ENCODE measurements at regions not wholly inside any gene's neighbourhood (a gene's known extent, or its start where the extent isn't known, plus 50 kb on each side); places are given as distances from the start of the nearest gene placed in this dataset.
"Not testable (repeated sequence)": the region's sequence is repeated elsewhere in the genome, so short reads cannot be mapped to it uniquely, and the experiment has no call there.

DNA sequence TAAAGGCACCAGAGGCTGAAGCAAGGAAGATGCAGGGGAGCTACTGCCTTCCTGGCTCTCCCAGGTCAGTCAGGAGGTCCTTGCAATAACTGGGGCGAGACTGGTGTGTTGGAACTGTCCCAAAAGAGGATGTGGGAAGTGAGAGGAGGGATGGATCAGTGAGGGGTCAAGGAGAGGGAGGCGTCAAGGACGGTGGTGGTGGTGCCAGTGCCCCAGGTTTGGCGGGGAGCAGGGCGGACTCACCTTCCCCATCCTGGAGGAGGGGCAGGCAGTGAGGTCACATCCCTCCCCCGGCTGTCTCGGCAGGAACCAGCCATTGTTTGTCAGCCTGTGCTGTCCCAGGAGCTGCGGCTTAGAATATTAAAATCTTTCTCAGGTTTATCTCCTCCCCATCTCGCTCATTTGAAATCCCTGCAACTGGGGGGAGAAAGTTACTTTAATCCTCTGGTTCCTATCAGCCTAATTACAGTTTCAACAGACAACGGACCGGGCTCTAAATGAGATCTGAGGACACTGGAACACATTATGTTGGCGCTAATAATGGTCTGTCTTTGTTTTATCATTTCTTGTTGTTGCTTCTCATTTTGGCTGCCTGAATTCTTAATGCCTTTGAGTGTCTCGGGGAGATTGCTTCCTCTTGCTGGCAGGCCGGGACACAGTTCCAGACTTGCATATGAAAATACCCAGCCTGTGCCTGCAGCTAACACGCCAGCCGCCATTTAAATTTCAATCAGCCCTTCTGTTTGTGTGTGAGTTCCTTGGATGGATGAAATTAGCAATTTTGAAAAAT, 387.5 kb downstream of the RPS24 start:
- no peak for DNase-seq

DNA sequence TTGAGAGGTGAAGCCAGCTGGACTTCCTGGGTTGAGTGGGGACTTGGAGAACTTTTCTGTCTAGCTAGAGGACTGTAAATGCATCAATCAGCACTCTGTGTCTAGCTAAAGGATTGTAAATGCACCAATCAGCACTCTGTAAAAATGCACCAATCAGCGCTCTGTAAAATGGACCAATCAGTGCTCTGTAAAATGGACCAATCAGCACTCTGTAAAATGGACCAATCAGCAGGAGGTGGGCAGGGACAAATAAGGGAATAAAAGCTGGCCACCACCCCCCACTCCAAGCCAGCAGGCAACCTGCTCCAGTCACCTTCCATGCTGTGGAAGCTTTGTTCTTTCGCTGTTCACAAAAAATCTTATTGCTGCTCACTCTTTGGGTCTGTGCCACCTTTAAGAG, 390.4 kb downstream of the RPS24 start:
- not testable (repeated sequence) for DNase-seq

DNA sequence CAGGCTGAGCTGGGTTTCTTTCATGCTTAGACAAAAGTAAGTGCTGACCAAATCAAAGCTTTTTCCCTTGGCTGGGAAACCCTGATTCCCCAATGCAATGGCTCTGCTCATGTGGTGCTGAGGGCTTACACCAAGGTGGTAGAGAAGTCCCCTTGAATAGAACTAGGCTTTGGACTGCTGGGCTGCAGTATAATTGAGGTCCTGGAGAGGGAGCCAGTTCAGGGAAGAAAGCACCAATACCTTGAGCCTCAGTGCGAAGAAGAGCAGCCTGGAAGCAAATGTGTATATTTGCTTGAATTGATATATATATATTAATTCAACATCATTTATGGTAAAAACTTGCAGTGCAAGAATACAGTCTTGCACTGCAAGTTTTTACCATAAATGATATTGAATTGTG, 391.1 kb downstream of the RPS24 start:
- DNase-seq: no peak

DNA sequence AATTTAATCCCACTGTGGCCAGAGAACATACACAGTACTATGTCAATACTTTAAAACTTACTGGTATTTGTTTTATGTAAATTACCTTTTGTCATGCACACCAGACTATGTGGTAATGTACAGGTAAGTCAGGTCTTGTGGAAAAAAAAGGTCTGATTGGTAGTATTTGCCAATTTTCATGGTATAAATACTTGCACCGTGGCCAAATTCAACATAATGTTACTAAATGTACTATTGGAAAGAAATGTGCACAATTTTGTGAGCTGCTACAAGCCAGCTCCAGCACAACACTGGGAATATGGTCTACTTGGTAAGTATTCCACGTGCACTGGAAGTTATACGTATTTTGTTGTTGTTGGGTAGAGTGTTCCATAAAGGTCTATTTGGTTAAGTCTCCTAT, 392.5 kb downstream of the RPS24 start:
- DNase-seq: no peak

DNA sequence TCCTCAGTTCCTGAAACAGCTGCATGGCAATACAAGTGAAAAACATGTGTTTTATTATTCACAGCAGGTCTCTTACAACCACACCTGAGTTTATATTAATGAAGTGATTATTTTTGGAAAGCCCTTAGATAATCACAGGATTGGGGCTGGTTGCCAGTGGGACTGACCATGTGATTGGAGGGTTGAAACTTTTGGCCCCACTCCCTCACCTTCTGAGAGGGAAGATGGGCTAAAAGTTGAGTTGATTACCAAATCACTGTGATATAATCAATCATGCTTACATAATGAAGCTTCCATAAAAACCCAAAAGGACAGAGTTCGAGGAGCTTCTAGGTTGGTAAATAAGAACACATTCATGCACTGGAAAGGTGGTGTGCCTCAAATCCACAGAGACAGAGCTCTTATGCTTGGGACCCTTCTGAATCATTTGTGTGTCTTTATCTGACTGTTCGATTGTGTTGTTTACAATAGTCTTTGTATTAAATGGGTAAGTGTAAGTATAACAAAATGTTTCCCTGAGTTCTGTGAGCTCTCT, 393.9 kb downstream of the RPS24 start:
- DNase-seq: no peak

DNA sequence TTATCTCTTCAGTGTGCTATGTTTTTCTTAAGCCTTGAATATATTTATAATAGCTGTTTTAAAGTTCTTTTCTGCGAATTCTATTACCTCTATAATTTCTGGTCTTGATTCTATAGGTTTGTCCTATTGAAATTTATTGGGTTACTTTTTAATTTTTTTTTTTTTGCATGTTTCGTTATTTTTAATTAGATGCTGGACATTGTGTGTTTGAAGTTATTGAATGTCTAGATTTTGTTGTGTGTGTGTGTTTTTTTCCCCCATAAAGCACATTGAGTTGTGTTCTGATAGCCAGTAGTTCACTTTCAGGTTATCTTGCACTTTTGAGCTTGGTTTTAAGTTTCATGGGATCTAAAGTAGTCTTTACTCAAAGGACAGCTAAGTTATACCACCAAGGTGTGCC, 394.9 kb downstream of the RPS24 start:
- no peak for DNase-seq

DNA sequence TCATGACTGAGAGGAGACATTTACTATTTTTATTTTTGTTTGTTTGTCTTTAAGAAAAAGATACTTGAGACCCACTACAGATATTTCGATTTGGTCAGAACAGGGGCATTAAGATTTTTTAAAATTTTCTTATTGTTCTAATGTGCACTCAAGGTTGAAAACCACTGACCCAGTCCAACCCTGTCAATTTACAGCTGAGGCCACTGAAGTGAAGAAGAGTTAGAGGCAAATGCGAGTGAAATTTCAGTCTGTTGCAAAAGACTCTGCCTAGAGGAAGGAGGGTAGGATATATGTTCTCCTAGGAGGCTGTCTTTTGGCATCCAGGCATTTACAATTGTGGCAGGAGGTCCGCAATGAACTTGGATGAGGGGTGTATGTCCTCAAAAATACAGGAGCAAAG, 396.3 kb downstream of the RPS24 start:
- DNase-seq: no peak

DNA sequence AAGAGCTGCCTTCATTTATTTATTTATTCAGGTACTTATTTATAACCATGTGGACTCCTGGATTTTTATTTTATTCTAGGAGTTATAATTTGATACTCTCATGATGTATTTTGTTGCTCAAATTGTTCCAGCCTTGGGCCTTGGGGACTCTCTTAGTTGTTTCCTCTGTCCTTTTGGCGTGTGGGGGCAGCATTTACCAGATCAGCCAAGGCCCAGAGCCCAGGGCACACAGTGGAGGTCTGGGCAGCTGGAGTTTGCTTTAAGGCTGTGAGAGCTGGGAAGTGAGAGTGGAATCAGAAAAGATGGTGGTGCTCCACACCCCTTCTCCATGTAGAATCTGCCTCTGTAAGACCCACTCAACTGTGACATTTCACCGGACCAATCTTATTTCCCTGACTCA, 398.9 kb downstream of the RPS24 start:
- no peak for DNase-seq

DNA sequence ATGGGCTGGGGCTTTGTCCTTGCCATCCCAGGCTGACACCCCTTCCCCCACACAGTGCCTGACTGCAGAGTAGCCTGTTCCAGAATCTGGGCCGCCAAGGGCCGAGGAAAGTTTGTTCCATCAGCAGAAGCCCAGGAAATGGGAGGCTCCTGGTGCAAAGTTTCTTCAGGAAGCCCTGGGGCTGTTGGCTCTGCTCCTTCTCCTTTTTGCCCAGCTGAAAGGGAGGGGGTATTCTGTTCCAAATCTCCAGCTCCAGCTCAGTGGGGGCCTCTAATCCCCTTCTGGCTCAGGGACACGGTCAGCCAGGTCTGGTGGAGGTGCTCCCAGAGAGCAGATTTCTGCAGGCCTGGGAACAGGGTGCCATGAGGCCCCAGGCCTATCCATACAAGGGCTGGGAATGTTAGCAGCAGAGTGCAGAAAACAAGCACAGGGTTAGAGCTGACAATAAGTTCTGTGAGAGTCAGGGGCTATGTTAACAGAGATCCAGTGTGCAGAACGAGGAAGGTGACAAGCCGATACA, 399.5 kb downstream of the RPS24 start:
- no peak for DNase-seq

DNA sequence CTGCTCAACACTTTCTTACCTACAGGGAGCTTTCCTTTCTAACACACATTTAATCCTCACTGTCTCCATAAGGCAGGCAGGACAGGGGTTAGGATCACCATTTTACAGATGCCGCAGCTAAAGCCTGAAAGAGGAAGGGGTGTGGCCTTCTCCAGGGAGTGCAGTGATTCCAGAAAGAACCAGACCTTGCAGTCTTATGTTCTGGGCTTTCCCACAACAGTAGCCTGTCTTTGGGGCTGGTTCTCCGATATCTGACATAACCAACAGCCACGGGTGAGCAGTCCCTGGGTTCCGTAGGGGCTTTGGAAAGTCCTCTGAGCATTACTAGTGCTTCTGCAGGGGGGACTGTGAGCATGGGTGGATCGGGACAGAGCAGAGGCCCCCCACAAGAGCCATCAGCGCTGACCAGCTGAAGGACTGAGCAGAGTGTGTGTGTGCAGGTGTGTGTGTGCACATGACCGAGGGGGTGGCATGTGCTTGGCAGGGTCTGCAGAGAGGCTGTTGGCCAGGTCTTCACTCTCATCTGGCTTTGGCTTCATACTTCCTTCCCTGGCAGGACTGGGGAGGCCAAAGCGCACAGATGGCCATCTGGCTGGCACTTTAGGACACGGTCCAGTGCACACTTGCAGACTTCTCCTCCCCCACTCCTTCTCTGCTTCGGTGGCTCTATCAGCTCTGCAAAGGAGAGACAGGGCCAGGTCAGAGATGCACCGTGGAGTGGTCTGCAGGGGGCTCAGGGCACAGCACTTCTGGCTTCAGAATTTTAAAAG, 400.3 kb downstream of the RPS24 start:
- DNase-seq: no peak

DNA sequence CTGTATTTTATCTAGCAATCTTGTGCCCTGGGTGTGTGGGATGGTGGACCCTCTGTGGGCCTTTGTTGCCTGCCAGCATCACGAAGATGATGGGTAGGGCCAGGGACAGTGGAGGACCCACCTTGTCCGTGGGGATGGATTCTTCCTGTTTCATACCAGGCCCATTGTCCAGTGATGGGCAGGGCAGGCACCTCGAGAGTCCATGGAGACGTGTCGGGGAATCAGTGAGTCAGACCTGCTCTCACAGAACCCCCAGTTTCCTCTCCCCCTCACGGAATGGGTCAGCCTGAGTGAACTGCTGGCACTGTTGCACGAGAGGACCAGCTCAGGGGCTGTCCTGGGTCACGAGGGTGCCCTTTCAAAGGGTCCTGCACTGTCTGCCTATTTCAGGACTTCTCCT, 401.2 kb downstream of the RPS24 start:
- no peak for DNase-seq

DNA sequence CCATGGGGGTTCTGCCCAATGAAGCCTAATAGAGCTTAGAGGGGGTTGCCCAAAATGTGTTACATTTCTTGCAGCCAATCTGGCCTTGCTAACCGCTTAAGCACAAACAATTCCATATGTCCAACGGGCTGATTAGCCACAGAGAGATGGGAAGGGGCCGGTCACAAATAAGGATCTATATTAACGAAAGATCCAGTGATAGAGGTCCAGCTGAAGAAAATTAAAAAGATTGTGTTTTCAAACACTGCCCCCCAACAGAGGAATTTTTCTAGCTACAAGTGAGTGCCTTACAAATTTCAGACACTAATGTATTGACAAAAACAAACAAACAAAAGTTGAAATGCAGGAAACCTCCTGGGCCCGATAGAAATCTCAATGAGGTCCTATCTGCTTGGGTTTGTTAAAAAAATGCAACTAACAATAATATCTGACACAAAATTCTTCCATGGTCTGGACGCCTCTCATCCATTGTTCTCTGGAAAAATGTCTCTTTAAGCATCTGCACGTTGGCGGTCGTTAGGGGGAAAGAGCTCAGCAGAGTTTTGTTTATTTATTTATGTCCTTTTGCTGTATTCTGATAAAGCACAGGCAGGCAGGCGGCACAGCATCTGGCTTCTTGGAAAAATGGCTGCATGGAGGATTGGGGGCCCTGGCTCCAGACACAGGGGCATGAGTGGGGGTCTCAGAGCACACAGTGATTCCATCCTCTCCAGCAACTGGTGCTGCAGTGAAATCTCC, 402.0 kb downstream of the RPS24 start:
- DNase-seq: no peak

DNA sequence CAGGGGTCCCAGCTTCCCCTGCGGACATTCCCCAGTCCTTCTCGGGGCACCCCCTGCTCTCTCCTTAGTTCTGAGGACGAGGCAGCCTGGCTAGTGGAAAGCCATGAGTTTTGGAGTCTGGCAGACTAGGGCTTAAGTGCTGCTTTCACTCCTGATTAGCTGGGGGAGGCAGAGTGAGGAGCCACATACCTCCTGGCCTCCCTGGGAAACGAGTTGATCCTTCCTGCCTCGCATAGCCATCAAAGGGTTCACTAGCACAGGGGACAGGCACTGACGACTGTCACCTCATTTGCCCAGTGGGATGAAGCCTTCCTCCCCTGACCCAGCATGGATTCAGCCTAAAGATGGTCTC, 402.5 kb downstream of the RPS24 start:
- DNase-seq: no peak

DNA sequence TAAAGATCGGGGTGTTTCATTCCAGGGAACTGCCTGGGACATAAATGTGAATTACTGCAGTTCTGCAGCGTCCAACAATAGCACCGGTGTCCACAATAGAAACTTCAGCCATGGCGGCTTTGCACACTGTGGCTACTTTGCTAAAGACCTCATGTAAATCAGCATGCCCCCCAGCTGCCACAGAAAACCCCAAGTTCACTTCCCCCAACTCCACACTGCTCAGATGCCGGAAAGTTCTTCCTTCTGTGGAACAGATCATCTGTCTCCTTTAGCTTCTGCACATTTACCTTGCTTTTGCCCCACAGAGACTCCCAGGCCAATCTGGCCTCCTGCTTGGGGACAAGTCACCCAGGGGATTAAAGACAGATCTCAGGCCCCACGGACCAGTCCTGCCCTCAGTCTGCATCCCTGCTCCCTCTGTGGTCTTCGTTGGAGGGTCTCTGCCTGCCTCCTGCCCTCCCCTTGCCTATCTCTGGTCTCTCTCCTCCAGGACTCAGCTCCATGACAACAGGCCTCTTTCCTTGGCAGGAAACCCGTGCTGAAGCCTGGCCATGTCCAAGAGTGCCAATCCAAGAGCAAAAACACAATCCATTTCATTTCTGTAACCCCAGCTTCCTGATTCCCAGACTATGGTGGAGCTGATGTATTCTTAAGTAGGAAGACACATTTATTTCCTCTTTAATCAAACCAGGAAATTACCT, 403.2 kb downstream of the RPS24 start:
- DNase-seq: no peak

DNA sequence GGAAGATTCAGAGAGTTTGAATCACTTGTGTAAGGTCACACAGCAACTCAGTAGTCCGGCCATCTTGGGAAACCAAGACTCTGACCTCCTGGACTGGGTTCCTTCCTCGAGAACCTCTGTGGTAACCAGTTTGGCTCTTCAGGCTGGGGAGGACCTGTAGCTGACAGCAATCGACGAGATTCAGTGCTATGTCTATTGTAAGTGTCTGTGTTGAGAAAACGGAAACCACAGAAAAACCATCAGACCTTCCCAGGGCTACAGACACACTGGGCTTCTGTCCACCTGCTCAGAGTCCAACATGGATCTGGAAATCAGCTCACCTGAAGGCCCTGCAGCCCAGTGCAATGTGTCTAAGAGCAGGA, 403.7 kb downstream of the RPS24 start:
- DNase-seq: no peak

DNA sequence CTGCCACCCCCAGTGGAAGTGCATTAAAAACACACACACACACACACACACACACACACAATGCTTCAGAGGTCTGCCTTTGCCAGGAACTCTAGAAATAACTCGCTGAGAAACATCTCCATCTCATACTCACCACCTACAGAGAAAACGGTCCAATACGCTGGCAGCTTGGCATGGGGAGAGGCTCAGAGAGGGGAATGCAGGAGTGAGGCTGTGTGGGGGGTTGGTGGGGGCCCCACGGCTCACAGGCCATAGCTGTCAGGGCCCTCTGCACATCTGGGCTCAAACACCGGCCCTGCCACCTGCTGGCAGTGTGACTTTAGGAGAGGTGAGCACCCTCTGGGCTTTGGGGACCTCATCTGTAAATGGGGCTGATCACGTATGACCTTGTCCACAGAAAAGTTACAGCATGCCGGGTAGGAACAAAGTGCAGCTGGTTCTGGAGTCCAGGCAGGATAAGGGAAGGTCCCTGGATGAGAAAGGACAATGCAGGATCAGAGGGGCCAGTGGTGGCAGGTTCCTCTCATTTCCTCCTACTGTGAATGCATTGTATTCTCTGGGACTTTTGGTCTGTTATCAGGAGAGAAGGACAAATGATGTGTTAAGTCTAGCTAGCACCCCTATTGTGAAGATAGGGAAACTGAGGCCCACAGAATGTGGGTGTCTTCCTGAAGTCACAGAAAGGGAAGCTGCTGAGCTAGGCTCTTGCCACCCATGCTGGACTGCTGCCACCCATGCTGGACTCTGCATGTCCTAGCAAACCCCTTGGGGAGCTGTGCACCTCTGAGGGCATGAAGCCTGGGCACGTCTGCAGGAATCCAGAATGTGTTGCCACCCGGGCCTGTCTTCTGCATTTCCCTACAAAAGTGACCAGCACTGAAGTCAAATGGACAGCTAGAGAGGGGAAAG, 404.6 kb downstream of the RPS24 start:
- no peak for DNase-seq

DNA sequence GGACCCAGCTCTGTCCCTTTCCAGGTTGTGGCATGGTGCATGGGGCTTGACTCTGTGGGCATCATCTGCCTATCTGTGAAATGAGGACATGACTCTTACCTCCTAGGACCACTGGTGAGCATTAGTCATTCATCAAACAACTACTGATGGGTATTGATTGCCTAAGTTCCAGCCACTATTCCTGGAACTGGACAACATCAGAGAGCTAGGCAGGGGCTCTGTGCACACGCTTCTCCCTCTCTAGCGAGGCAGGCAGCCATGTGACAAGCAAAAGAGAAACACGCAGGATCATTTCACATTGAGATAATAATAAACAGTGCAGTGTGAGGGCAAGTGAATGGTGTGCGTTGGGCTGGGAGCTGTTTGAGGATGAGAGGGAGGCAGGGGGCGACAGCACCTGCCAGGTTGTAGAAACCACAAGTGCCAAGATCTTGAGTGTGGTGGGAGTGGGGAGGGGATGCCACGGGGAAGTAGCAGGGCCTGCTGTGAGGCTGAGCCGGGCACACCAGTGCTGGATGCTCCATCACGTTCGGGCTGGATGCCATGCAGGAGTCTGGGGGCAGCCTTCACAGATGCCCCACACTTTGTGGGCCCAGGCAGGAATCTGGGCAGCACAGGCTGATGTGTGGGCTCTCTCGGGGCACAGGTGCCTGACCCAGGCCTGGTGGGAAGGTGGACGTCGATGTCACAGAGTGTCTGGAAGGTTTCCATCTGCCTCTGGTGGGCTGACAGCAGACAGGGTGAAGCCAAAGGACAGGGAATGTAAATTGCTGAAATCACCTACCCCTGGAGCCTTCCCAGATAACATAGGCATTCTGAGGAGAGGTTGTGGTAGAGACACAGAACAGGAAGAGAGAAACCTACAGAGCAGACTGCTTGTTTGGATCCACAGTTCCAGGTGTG, 405.5 kb downstream of the RPS24 start:
- no peak for DNase-seq

DNA sequence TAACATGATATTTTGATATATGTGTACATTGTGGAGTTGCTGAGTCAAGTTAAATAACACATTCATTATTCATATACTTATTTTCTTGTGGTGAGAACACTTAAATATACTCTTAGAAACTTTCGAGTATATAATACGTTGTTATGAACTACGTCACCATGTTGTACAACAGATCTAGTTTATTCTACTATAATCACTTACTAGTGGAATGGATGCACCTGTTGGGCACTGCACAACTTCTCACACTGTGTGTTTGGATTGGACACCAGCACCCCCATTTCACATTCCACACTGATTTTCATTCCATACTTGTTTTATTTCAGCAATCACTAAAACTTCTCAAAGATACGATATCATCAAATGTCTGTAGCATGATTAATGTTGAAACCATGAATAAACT, 407.3 kb downstream of the RPS24 start:
- DNase-seq: no peak

DNA sequence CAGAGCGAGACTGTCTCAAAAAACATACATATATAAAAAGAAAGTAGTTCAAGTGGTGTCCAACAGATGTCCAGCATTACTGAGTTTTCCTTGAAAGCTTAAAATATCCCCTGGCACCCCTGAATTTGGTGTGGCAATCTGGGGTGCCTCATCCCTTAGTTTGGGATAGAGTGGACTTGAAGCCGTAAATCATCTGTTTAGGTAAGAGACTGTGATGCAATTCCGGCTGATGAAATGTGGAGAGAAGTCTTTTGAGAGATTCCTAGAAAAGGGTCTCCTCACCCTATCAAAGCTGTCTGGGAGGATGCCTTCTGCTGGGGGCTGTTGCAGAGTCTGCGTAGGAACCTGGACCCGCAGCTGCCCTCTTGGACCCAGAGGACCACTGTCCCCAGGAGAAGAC, 408.0 kb downstream of the RPS24 start:
- DNase-seq: no peak

DNA sequence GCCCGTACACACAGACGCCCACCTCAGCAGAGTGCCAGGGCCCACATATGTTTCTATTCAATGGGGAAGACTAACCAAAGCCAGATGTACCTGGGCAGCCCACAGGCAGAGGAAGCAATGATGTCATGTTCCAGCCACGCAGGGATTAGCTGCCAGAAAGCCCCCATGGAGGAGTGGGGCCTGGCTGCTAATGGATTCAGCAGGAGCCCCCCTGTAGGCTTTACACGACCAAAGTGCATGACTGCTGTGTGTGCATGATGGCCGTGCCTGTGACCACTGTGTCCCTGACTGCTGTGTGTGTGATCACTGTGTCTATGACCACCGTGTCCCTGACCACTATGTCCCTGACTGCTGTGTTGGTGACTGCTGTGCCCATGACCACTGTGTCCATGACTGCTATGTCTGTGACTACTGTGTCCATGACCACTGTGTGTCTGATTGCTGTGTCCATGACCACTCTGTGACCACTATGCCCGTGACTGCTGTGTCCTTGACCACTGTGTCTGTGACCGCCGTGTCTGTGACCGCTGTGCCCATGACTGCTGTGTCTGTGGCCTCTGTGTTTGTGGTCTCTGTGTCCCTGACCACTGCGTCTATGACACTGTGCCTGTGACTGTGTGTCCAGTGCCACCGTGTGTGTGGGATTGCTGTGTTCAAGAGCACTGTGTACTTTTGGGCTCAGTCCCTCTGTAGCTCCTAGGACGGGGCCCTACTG, 409.3 kb downstream of the RPS24 start:
- DNase-seq: no peak

All from NCI-H1105 (cell line).